ENCODE measurements at regions not wholly inside any gene's neighbourhood (a gene's known extent, or its start where the extent isn't known, plus 50 kb on each side); places are given as distances from the start of the nearest gene placed in this dataset.
"Not testable (repeated sequence)": the region's sequence is repeated elsewhere in the genome, so short reads cannot be mapped to it uniquely, and the experiment has no call there.

GRCh38 chr14:105909046-105909827 is 382.9 kb downstream of the TMEM121 start:
- FAIRE-seq = no peak

DNA sequence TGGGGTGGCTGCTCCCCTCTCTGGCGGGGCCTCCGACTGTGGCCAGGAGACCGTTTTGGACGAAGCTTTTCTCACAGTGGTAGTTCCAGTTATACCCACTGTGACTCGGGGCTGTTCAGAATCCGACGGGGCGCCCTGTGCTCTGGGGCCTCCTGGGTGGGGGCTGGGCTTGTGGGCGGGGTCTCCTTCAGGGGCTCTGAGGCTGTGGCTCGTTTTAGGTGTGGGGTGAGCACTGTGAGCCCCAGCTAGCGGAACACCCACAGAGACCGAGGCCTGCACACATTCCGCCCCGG is 383.4 kb downstream of the TMEM121 start:
- FAIRE-seq = not testable (repeated sequence)

GRCh38 chr14:105910426-105910825 is 384.0 kb downstream of the TMEM121 start:
- no peak for FAIRE-seq

DNA sequence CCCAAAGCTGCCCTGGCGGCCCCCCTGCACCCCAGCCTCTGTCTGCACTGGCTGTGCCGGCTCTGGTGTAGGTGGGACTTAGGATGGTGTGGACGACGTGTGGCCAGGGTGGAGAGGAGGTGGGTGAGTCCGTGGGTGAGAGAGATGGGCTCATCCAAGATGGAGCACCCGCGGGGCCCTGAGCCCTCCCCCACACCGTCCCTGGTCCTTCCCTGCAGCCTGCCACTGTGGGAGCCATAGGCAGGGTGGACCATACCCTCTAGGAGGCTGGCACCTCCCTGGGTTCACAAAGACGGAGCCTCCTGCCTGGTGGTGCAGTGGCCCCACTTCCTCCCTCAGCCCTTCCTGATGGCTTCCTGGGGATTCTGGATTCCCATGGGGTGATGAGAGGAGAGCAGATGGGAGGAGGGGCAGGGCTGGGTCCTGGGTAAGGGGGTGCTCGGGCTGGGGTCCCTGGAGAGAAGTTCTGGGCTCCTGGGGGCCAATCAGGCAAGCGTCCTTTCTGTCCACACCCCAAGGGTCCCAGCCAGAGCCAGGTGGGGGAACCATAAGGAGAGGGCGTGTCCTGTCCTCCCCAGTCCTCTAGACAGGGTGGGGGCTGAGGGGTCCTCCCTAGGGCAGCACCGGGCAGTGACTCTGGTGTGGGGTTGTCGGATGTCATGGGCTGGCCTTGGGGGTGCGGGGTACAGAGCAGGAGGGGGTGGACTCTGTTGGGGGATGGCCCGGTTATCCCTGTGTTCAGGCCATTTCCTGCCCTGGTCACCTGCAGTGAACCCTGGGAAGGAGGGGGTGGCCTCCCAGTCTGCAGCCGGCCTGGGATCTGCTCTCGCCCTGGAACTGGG is 384.8 kb downstream of the TMEM121 start:
- no peak for FAIRE-seq

GRCh38 chr14:105911848-105912292 is 385.5 kb downstream of the TMEM121 start:
- FAIRE-seq = not testable (repeated sequence)

DNA sequence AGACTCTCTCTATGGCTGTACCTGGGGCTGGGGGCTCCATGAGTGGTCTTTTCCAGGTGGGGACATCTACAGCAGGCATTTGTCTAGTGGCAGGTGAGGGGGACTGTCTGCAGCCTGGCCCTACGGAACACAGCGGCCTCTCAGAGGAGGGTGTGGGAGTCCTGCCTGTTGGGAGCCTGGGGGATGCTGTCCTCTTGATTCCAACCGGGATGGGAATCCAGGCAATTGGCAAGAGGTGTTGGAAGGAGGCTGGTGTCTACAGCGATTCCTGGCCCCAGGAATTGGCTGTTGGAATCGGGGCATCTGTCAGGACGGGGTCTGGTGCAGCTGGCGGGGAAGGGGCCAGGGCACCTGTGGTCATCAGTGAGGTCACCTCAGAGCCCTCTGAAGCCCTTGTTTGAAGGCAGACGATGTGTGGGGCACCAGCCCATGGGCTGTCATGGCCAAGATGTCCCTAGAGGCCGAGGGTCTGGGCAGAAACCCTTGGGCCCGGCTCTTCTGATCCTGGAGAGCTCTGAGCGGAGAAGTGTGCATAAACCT is 386.3 kb downstream of the TMEM121 start:
- no peak for FAIRE-seq

DNA sequence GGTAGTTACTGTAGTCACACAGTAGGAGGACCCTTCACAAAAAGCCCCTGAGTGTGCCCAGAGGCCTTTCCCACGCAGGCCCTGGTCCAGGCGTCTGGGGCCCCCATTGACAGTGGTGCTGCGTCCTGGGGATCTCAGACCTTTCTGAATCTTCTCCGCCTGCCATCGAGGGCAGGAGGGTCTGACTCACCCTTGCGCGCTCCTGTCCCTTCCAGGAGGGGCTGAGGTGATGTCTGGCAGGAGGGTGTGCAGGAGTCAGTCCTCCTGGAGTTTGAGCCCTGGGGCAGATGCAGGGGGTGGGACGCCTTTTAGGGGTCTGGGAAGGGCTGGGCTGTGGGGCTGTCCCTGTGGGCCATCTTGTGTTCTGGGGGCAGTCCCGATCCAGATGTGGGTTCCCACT is 386.8 kb downstream of the TMEM121 start:
- no peak for FAIRE-seq

DNA sequence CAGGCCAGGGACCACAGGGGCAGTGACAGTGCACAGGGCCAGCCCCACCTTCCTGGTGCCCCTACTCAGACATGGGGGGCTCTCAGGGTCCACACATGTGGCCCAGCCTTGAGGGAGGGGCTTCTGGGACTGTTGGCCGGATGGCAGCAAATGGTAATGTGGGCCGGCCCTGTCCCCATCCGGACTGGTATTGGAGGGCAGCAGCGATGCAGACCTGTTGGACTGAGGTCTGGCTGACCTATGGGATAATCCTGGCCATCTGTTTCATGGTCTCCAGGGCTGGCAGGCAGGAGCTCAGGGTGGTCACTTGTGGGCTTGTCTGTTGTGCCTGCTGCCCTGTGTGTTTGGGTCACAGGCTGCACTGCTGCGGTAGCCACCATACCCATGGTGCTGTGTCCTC is 387.5 kb downstream of the TMEM121 start:
- FAIRE-seq = no peak

DNA sequence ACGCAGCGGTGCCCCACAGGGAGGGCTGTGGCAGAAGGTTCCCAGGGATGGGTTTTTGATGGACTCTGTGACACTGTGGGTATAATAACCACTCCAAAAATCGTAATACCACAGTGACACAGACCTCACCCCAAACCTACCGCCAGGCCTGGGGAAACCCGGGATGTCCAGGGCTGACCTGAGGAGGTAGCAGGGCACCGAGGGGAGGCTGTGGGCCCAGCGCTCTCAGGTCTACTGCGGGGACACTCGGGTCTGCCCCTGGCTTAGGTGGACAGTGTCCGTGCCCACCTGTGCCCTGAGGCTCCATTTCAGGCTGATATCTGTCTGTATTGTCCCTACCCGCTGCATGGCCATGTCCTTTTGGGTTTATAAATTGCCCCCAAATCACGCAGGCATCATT is 387.9 kb downstream of the TMEM121 start:
- FAIRE-seq = not testable (repeated sequence)

DNA sequence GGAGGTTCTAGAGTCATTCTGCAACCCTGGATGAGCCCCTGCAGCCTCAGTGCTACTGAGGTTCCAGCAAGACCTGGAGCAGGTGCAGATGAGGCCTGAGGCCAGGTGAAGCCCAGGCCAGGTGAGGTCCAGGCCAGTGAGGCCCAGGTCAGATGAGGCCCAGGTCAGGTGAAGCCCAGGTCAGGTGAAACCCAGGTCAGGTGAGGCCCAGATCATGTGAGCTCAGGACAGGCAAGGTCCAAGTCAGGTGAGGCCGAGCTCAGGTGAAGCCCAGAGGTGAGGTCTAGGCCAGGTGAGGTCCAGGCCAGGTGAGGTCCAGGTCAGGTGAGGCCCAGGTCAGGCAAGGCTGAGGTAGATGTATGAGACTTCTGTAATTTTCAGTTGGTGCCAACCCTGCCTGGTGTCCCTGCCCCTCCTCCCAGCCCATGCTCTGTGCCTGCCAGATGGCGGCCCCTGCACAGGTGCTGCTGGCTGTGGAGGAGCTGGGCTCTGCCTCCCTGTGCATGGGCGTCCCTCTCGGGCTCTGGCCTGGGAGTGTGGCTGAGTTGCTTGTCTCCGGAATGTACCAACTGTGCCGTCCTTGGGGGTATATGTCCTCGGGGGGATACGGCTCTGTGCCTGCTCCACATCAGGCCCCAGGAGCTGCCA is 388.5 kb downstream of the TMEM121 start:
- no peak for FAIRE-seq

DNA sequence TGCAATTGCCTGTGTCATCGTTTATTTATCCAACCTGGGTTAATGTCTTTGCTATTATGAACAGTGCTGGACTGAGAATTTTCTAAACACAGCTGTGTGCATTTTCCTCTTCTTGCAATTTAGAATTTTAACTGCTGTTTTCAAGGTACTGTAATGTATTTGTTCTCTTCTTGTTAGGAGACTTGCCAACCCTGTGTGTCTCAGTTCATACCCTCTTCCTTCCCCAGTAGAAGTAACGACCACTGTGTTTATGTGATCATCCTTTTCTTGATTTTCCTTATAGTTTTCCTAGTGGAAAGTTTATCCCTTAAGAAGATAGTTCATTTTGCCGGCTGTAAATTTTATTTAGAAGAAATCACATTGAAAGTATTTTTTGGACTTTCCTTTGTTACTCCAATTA is 389.2 kb downstream of the TMEM121 start:
- FAIRE-seq = not testable (repeated sequence)

DNA sequence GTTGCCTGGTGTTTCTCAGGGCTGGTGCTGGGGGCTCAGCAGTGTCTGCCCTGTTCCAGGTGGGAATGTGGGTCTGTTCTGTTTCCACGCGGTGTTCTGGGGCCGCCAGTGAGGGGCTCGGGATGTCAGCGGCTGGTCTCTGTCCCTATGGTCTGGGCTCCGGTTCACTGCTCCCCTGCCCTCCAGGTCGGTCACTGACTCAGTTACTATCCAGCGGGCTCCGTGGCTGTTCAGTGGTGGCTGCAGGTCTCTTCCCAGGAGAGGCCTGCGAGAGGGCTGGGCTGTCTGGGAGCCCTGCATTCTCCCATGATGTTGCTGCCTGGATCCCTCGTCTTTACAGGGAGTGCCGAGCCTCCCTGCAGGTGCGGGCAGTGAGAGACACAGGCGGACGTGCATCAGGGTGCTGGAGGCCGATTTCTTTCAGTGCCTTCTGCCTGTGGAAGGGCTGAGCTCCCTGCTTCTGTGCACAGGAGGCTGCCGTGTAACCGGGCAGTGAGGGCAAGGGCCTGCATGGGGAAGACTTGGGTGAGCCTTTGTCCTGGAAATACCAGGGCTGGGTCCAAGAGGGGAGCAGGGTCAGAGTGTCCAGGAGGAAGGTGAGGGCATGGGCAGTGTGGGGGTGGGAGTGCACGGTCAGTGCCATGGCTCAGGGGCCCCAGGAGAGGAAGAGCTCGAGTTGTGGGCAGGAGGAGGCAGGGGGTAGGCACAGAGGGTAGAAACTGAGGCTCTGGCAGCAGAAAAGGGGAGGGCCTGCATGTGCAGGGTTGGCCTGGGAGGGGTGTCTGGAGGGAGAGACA is 391.0 kb downstream of the TMEM121 start:
- FAIRE-seq = not testable (repeated sequence)

- FAIRE-seq = no peak
Measured at GRCh38 chr14:105917933-105918436, 391.6 kb downstream of the TMEM121 start.

DNA sequence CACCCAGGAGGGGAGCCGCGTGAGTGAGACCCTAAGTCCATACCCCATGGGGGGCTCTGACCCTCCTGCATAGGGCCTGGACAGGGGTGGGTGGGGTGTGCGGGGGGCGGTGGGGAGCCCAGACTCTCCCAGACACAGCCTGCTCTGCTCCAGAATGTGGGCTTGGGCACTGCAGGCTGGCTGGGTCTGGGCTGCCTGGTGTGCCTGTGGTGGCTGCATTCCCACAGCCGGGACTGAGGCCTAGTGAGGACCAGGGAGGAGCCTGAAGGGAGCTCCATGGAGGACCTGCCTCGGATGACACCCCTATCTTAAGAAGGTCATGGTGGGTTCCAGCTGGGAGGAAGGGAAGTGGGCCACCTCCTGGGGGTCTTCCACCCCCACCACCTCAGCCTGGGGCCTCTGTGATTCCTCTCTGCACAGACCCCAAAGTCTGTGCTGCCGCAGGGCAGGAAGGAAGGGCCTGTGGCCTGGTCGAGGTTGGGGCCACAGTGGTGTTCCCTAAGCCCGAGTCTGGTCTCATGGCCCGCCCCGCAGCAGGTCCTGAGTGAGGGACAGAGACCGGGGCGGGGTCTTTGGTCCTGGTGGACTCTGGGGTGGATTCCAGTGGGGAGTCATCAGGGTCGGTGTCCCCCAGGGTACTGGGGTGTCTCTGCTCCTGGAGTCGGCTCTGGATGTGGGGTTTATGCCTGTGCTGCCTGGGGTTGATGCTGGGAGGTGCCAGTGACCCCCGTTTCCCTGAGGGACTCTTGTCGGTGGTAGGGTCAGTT is 392.3 kb downstream of the TMEM121 start:
- FAIRE-seq = no peak

- FAIRE-seq = no peak
Measured at GRCh38 chr14:105919458-105920150, 393.2 kb downstream of the TMEM121 start.

DNA sequence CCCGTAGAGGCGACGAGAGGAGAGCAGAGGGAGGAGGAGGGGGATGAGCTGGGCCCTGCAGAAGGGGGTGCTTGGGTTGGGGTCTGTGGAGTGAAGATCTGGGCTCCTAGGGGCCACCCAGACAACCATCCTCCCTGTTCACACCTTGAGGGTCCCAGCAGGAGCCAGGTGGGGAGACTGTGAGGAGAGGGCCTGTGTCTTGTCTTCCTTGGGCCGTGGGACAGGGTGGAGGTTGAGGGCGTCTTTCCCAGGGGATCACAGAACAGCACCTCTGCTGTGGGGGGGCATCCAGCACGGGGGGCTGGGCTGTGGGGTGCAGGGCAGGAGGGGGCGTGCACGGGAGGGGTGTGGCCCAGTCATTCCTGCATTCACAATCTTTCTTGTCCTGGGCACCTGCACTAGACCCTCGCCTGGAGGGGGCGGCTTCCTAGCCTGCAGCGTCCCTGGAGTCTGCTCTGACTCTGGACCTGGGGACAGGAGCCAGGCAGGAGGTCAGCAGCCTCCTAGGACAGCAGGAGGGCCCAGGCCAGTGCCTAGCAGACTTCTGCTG is 393.8 kb downstream of the TMEM121 start:
- FAIRE-seq = not testable (repeated sequence)

GRCh38 chr14:105920803-105921755 is 394.7 kb downstream of the TMEM121 start:
- not testable (repeated sequence) for FAIRE-seq

GRCh38 chr14:105921781-105922180 is 395.4 kb downstream of the TMEM121 start:
- FAIRE-seq = not testable (repeated sequence)
